ENCODE measurements at regions not wholly inside any gene's neighbourhood (a gene's known extent, or its start where the extent isn't known, plus 50 kb on each side); places are given as distances from the start of the nearest gene placed in this dataset.

DNA sequence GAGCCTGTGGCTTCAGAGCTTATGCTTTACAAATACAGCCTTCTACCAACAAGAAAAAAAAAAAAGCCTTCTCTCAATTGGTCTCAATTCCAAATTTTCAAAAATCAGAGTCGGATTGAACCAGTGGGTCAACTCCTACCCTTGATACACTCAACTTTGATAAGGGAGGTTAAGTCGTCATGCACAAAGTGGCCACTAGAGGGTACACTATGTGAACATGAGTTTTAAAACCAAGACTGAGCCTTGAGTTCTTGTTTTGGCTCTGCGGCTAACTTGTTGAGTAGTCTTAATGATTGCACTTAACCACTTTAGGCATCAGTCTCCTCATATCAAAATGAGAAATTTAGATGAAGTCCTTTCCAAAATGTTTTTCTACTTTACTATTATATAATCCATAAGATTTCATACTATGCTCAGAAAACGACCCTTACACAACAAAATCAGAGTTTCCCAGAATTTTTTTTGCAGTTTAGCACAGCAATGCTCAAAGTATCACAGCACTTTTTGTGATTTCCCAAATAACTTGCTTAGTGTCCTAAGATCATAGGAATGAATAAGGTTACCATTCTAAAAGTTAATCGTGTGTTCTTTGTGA lies 92.9 kb upstream of the MTAP start:
- TF ChIP-seq, protein P1, sequence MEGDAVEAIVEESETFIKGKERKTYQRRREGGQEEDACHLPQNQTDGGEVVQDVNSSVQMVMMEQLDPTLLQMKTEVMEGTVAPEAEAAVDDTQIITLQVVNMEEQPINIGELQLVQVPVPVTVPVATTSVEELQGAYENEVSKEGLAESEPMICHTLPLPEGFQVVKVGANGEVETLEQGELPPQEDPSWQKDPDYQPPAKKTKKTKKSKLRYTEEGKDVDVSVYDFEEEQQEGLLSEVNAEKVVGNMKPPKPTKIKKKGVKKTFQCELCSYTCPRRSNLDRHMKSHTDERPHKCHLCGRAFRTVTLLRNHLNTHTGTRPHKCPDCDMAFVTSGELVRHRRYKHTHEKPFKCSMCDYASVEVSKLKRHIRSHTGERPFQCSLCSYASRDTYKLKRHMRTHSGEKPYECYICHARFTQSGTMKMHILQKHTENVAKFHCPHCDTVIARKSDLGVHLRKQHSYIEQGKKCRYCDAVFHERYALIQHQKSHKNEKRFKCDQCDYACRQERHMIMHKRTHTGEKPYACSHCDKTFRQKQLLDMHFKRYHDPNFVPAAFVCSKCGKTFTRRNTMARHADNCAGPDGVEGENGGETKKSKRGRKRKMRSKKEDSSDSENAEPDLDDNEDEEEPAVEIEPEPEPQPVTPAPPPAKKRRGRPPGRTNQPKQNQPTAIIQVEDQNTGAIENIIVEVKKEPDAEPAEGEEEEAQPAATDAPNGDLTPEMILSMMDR (IDR thresholded peaks at IDR 0.05): peak; percentile 53 to 87 (median 64)
- no peak for TF ChIP-seq POLR2A (IDR thresholded peaks at IDR 0.05)
